ENCODE measurements at regions not wholly inside any gene's neighbourhood (a gene's known extent, or its start where the extent isn't known, plus 50 kb on each side); places are given as distances from the start of the nearest gene placed in this dataset.

GRCh38 chr16:63745456-63745855 lies 1376.4 kb downstream of the CDH11 start:
- in situ Hi-C loops (cut with MboI; ENCODE audit: low pct_ligation_motif_present in 1 of 4, low pct_unique_long_range_greater_than_20kb in 1 of 4, low sequenced_read_pairs in 3 of 4) (no loop called here), intact Hi-C loops (cut with DNase I; ENCODE audit: low total_unique reads) (no loop called here)
- 91 to 94% methylated on average over 4 of the region's 4 CpGs for WGBS, 2 donors (ENCODE audit: low coverage in 1 of 2)
- H3K27ac ChIP-seq, result no peak overlapping the region
- TF ChIP-seq POLR2AphosphoS5 (IDR thresholded peaks at IDR 0.05) (no peak), CTCF (IDR thresholded peaks at IDR 0.05) (no peak), EP300 (IDR thresholded peaks at IDR 0.05; ENCODE audit: low read depth) (no peak), POLR2A (IDR thresholded peaks at IDR 0.05) (no peak)
- no peaks in the 10 kb centered on the region for H3K4me1 ChIP-seq
- H3K36me3 ChIP-seq, result no peaks in the 10 kb centered on the region
- no peak overlapping the region for H3K4me3 ChIP-seq
- H3K9me3 ChIP-seq, result no peaks in the 10 kb centered on the region
- H3K27me3 ChIP-seq, result no peaks in the 10 kb centered on the region
- no peak for DNase-seq

- Histone ChIP-seq H3K9me3 (no peaks in the 10 kb centered on the region), H3K36me3 (no peaks in the 10 kb centered on the region), H3K4me3 (no peak overlapping the region), H3K4me1 (no peaks in the 10 kb centered on the region), H3K27me3 (no peaks in the 10 kb centered on the region), H3K27ac (no peak overlapping the region)
- TF ChIP-seq EP300 (IDR thresholded peaks at IDR 0.05; ENCODE audit: low read depth), result no peak
- no peak for TF ChIP-seq POLR2AphosphoS5 (IDR thresholded peaks at IDR 0.05)
- no peak for TF ChIP-seq CTCF (IDR thresholded peaks at IDR 0.05)
- TF ChIP-seq POLR2A (IDR thresholded peaks at IDR 0.05), result no peak
- in situ Hi-C loops (cut with MboI; ENCODE audit: low pct_ligation_motif_present in 1 of 4, low pct_unique_long_range_greater_than_20kb in 1 of 4, low sequenced_read_pairs in 3 of 4) (no loop called here), intact Hi-C loops (cut with DNase I; ENCODE audit: low total_unique reads) (no loop called here)
- 83 to 93% methylated on average over 4 to 13 of the region's 13 CpGs for WGBS, 2 donors (ENCODE audit: low coverage in 1 of 2)
- DNase-seq, result no peak
Observed at GRCh38 chr16:63744077-63744874, 1377.6 kb downstream of the CDH11 start.

- in situ Hi-C loops (cut with MboI; ENCODE audit: low pct_ligation_motif_present in 1 of 4, low pct_unique_long_range_greater_than_20kb in 1 of 4, low sequenced_read_pairs in 3 of 4), result no loop called here
Observed at GRCh38 chr16:63742150-63742549, 1379.7 kb downstream of the CDH11 start.

GRCh38 chr16:63737633-63738032 lies 1384.2 kb downstream of the CDH11 start:
- H3K27ac ChIP-seq, result no peak overlapping the region
- DNase-seq, result no peak
- H3K36me3 ChIP-seq, result no peaks in the 10 kb centered on the region
- in situ Hi-C loops (cut with MboI; ENCODE audit: low pct_ligation_motif_present in 1 of 4, low pct_unique_long_range_greater_than_20kb in 1 of 4, low sequenced_read_pairs in 3 of 4), result no loop called here
- no peaks in the 10 kb centered on the region for H3K4me1 ChIP-seq
- TF ChIP-seq EP300 (IDR thresholded peaks at IDR 0.05; ENCODE audit: low read depth) (no peak), POLR2A (IDR thresholded peaks at IDR 0.05) (no peak), POLR2AphosphoS5 (IDR thresholded peaks at IDR 0.05) (no peak), CTCF (IDR thresholded peaks at IDR 0.05) (no peak)
- H3K9me3 ChIP-seq, result no peaks in the 10 kb centered on the region
- no peaks in the 10 kb centered on the region for H3K27me3 ChIP-seq
- intact Hi-C loops (cut with DNase I; ENCODE audit: low total_unique reads), result no loop called here
- H3K4me3 ChIP-seq, result no peak overlapping the region

More at GRCh38 chr16:63742150-63742549, 1379.7 kb downstream of the CDH11 start:
- Histone ChIP-seq H3K27ac (no peak overlapping the region), H3K4me1 (no peaks in the 10 kb centered on the region), H3K36me3 (no peaks in the 10 kb centered on the region), H3K4me3 (no peak overlapping the region), H3K27me3 (no peaks in the 10 kb centered on the region), H3K9me3 (no peaks in the 10 kb centered on the region)
- intact Hi-C loops (cut with DNase I; ENCODE audit: low total_unique reads), result no loop called here
- no peak for DNase-seq
- no peak for TF ChIP-seq EP300 (IDR thresholded peaks at IDR 0.05; ENCODE audit: low read depth)

GRCh38 chr16:63735456-63735855 lies 1386.4 kb downstream of the CDH11 start:
- DNase-seq, result no peak
- Histone ChIP-seq H3K27me3 (no peaks in the 10 kb centered on the region), H3K36me3 (no peaks in the 10 kb centered on the region), H3K4me1 (no peaks in the 10 kb centered on the region), H3K4me3 (no peak overlapping the region), H3K27ac (no peak overlapping the region), H3K9me3 (no peaks in the 10 kb centered on the region)
- in situ Hi-C loops (cut with MboI; ENCODE audit: low pct_ligation_motif_present in 1 of 4, low pct_unique_long_range_greater_than_20kb in 1 of 4, low sequenced_read_pairs in 3 of 4) (no loop called here), intact Hi-C loops (cut with DNase I; ENCODE audit: low total_unique reads) (no loop called here)
- TF ChIP-seq EP300 (IDR thresholded peaks at IDR 0.05; ENCODE audit: low read depth), result no peak
- TF ChIP-seq POLR2A (IDR thresholded peaks at IDR 0.05), result no peak
- WGBS, 2 donors (ENCODE audit: low coverage in 1 of 2), result 63 to 82% methylated on average over 1 of the region's 1 CpG

Measured in transverse colon (tissue), 4 donors.